Calu3 (cell line): ENCODE measurements at regions not wholly inside any gene's neighbourhood (a gene's known extent, or its start where the extent isn't known, plus 50 kb on each side); places are given as distances from the start of the nearest gene placed in this dataset.

ENCODE experiments used
- BruUV-seq: library from RNA; stranded (reverse); fragments of 400-500 nt; replicated peaks from 2 replicates; lab custom pipeline; 2021; lab: Mats Ljungman, UMichigan
- CTCF ChIA-PET: fragments of 300-600 bp; sonication (Branson Sonifier 250); formaldehyde crosslinking; loops from one replicate; lab custom pipeline; 2022; ENCODE audit warnings: antibody characterized with exemption; lab: Charles Lee
- DNase-seq: peaks from one replicate; pipeline ENCODE4 v3.0.0; 2022
- H3K27ac Mint-ChIP-seq: one replicate; pipeline ENCODE4 v1.8.0; 2022; ENCODE audit warnings: mixed read lengths; ENCODE audit not compliant: unreplicated experiment
- H3K27me3 Mint-ChIP-seq: one replicate; pipeline ENCODE4 v1.8.0; 2022; ENCODE audit warnings: mixed read lengths; ENCODE audit not compliant: unreplicated experiment
- H3K36me3 Mint-ChIP-seq: one replicate; pipeline ENCODE4 v1.8.0; 2022; ENCODE audit warnings: mild to moderate bottlenecking, moderate library complexity, mixed read lengths; ENCODE audit not compliant: insufficient read depth, unreplicated experiment
- H3K4me1 Mint-ChIP-seq: one replicate; pipeline ENCODE4 v1.8.0; 2022; ENCODE audit warnings: mild to moderate bottlenecking, low read depth, mixed read lengths; ENCODE audit not compliant: unreplicated experiment
- H3K4me3 Mint-ChIP-seq: one replicate; pipeline ENCODE4 v1.8.0; 2022; ENCODE audit warnings: mild to moderate bottlenecking, low read depth, moderate library complexity, mixed read lengths; ENCODE audit not compliant: unreplicated experiment
- H3K9me3 Mint-ChIP-seq: one replicate; pipeline ENCODE4 v1.8.0; 2022; ENCODE audit warnings: low read depth, mixed read lengths; ENCODE audit not compliant: unreplicated experiment
- intact Hi-C: fragments of 100-400 bp; cut with micrococcal nuclease; formaldehyde crosslinking; loops from one replicate; pipeline ENCODE4 v1.10.0; 2022; ENCODE audit not compliant: unreplicated experiment
- TF ChIP-seq, protein P1 (sequence below): fragments of 200-600 bp; IDR thresholded peaks from one replicate; pipeline ENCODE4 v1.8.0; 2022; ENCODE audit warnings: antibody characterized with exemption; ENCODE audit not compliant: unreplicated experiment

DNA sequence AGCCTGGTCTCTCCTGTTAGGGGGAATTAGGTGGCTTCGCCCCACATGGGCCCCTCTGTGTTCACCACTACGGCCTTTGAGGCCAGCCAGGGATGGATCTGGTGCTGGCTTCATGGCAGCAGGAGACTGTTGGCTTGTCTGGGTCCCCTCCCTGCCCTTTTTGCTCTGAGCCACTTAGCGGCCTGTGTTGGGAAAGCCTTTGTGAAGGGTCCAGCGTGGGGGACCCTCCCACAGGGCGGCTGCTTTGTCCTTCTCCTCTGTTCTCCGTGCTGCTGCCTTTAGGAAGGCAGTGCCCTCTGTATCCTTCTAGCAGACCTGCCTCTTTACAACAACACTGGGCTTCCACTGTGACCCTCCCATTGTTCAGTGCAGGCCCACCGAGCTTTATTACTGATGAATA lies 118.4 kb downstream of the TSN start:
- no peak for DNase-seq
- H3K27ac Mint-ChIP-seq, result no peak overlapping the region
- CTCF ChIA-PET, result no interaction called here
- H3K36me3 Mint-ChIP-seq, result no peaks in the 10 kb centered on the region
- H3K27me3 Mint-ChIP-seq, result peaks cover 87% of the 10 kb centered on the region
- H3K4me1 Mint-ChIP-seq, result no peaks in the 10 kb centered on the region
- H3K4me3 Mint-ChIP-seq, result no peak overlapping the region
- no TSS peak for BruUV-seq
- intact Hi-C loops, result no loop called here
- TF ChIP-seq, protein P1, sequence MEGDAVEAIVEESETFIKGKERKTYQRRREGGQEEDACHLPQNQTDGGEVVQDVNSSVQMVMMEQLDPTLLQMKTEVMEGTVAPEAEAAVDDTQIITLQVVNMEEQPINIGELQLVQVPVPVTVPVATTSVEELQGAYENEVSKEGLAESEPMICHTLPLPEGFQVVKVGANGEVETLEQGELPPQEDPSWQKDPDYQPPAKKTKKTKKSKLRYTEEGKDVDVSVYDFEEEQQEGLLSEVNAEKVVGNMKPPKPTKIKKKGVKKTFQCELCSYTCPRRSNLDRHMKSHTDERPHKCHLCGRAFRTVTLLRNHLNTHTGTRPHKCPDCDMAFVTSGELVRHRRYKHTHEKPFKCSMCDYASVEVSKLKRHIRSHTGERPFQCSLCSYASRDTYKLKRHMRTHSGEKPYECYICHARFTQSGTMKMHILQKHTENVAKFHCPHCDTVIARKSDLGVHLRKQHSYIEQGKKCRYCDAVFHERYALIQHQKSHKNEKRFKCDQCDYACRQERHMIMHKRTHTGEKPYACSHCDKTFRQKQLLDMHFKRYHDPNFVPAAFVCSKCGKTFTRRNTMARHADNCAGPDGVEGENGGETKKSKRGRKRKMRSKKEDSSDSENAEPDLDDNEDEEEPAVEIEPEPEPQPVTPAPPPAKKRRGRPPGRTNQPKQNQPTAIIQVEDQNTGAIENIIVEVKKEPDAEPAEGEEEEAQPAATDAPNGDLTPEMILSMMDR, result no peak
- no peaks in the 10 kb centered on the region for H3K9me3 Mint-ChIP-seq

DNA sequence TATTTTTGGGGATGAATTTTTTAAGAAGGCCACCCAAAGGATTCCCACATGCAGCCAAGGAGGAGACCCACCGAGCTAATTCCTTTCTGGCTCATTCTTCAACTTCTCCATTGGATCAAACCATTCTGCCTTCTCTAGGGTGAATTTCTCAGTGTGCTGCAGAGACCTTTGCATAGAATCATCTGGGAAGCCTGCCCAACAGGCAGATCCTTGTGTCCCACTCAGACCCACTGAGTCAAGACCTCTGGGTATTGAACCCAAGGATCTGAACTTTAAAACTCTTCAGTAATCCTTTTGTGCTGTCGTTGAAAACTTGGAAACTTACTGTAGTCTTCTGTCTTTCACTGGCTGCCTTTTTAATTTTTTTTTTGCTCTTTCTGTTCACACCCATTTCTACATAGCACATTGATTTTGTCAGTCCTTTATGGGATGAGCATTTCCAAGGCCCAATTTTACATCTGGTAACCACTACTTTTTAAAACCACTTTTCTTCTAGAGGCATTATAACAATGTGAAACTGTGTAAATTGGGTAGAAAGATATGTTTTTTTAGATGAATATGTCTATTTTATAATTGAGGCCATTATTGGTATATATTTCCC lies 120.2 kb downstream of the TSN start:
- TF ChIP-seq, protein P1, result no peak
- no TSS peak for BruUV-seq
- Mint-ChIP-seq H3K27ac (no peak overlapping the region), H3K36me3 (no peaks in the 10 kb centered on the region), H3K4me3 (no peak overlapping the region), H3K9me3 (no peaks in the 10 kb centered on the region), H3K27me3 (peaks cover 84% of the 10 kb centered on the region), H3K4me1 (no peaks in the 10 kb centered on the region)
- DNase-seq, result no peak
- CTCF ChIA-PET, result no interaction called here
- intact Hi-C loops, result no loop called here

DNA sequence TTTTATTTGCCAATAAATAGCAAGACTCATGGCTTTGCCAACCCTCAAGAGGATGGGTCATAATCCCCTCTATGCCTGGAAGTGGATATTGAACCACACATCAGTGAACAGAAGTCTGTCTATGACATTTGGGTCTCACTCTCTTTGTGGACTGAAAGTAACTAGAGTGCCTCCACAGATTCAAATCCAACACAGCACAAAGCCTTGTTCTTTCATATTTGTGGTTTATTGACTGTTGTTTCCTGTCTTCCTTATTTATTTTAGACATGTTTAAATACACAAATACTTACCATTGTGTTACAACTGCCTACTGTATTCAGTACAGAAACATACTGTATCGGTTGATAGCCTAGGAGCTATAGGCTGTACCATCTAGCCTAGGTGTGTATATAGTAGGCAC lies 121.9 kb downstream of the TSN start:
- TF ChIP-seq, protein P1, result no peak
- H3K9me3 Mint-ChIP-seq, result no peaks in the 10 kb centered on the region
- CTCF ChIA-PET, result no interaction called here
- H3K4me1 Mint-ChIP-seq, result no peaks in the 10 kb centered on the region
- peaks cover 81% of the 10 kb centered on the region for H3K27me3 Mint-ChIP-seq
- no peak overlapping the region for H3K4me3 Mint-ChIP-seq
- DNase-seq, result no peak
- no TSS peak for BruUV-seq
- H3K36me3 Mint-ChIP-seq, result no peaks in the 10 kb centered on the region
- no peak overlapping the region for H3K27ac Mint-ChIP-seq
- intact Hi-C loops, result no loop called here

DNA sequence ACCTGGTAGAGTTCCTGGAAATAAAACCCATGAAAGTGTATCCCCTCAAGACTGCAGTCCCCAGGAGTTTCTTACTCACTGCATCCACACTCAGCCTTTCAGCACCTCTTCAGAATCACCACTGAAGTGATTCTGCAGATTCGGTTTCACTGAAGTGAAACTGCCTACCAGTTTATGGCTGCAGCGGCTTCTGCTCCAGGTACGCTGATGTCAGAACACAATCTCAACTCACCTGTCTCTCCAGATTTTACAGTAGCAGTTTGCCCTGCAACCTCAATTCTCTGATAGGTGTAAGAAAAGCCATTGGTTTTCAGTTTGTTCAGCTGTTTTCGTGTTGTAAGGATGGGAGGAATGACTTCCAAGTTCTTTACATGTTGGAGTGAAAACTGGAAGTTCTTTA lies 124.8 kb downstream of the TSN start:
- DNase-seq, result no peak

More for the DNA sequence above, 124.8 kb downstream of the TSN start:
- H3K27me3 Mint-ChIP-seq, result peaks cover 70% of the 10 kb centered on the region
- no TSS peak for BruUV-seq
- H3K9me3 Mint-ChIP-seq, result no peaks in the 10 kb centered on the region
- CTCF ChIA-PET, result no interaction called here
- no peaks in the 10 kb centered on the region for H3K4me1 Mint-ChIP-seq
- H3K27ac Mint-ChIP-seq, result no peak overlapping the region
- H3K4me3 Mint-ChIP-seq, result no peak overlapping the region
- H3K36me3 Mint-ChIP-seq, result peaks cover 4% of the 10 kb centered on the region
- intact Hi-C loops, result no loop called here
- TF ChIP-seq, protein P1, result no peak
